ENCODE measurements at regions not wholly inside any gene's neighbourhood (a gene's known extent, or its start where the extent isn't known, plus 50 kb on each side); places are given as distances from the start of the nearest gene placed in this dataset.
"Not testable (repeated sequence)": the region's sequence is repeated elsewhere in the genome, so short reads cannot be mapped to it uniquely, and the experiment has no call there.

GRCh38 chr17:68097161-68097805 lies 61.7 kb downstream of the KPNA2 start:
- no peak for DNase-seq

- not testable (repeated sequence) for DNase-seq
Measured at GRCh38 chr17:68099341-68099753, 63.8 kb downstream of the KPNA2 start.

GRCh38 chr17:68100000-68100641 lies 64.6 kb downstream of the KPNA2 start:
- DNase-seq: no peak

- peak; percentile 84 for DNase-seq
Measured at GRCh38 chr17:68101075-68101986, 65.8 kb downstream of the KPNA2 start.

- no peak for DNase-seq
Measured at GRCh38 chr17:68101987-68102314, 66.4 kb downstream of the KPNA2 start.

- peak; percentile 1 for DNase-seq
Measured at GRCh38 chr17:68102318-68102758, 66.8 kb downstream of the KPNA2 start.

GRCh38 chr17:68103148-68103547 lies 67.6 kb downstream of the KPNA2 start:
- peak; percentile 41 for DNase-seq

GRCh38 chr17:68106085-68106484 lies 70.5 kb downstream of the KPNA2 start:
- no peak for DNase-seq

GRCh38 chr17:68107373-68107772 lies 71.8 kb downstream of the KPNA2 start:
- DNase-seq: no peak

- no peak for DNase-seq
Measured at GRCh38 chr17:68108313-68109000, 72.9 kb downstream of the KPNA2 start.

- not testable (repeated sequence) for DNase-seq
Measured at GRCh38 chr17:68109404-68109803, 73.9 kb downstream of the KPNA2 start.

- DNase-seq: not testable (repeated sequence)
Measured at GRCh38 chr17:68116211-68116610, 80.7 kb downstream of the KPNA2 start.

- DNase-seq: no peak
Measured at GRCh38 chr17:68122587-68122986, 87.1 kb downstream of the KPNA2 start.

- no peak for DNase-seq
Measured at GRCh38 chr17:68125111-68125870, 89.8 kb downstream of the KPNA2 start.

- DNase-seq: no peak
Measured at GRCh38 chr17:68127914-68128313, 92.4 kb downstream of the KPNA2 start.

- no peak for DNase-seq
Measured at GRCh38 chr17:68131456-68131855, 95.9 kb downstream of the KPNA2 start.

GRCh38 chr17:68133346-68134045 lies 98.0 kb downstream of the KPNA2 start:
- no peak for DNase-seq

GRCh38 chr17:68134046-68134637 lies 98.6 kb downstream of the KPNA2 start:
- DNase-seq: no peak

GRCh38 chr17:68134731-68135130 lies 99.2 kb downstream of the KPNA2 start:
- DNase-seq: no peak

GRCh38 chr17:68135141-68135887 lies 99.8 kb downstream of the KPNA2 start:
- no peak for DNase-seq

- DNase-seq: no peak
Measured at GRCh38 chr17:68141050-68141449, 105.5 kb downstream of the KPNA2 start.

Measured in NCI-H1105 (cell line).